ENCODE measurements at regions not wholly inside any gene's neighbourhood (a gene's known extent, or its start where the extent isn't known, plus 50 kb on each side); places are given as distances from the start of the nearest gene placed in this dataset.

GRCh38 chr1:196144588-196144987 is 463.7 kb downstream of the KCNT2 start:
- TF ChIP-seq CTCF (IDR thresholded peaks at IDR 0.05) (no peak), POLR2A (IDR thresholded peaks at IDR 0.05) (no peak)
